ENCODE measurements at regions not wholly inside any gene's neighbourhood (a gene's known extent, or its start where the extent isn't known, plus 50 kb on each side); places are given as distances from the start of the nearest gene placed in this dataset.

DNA sequence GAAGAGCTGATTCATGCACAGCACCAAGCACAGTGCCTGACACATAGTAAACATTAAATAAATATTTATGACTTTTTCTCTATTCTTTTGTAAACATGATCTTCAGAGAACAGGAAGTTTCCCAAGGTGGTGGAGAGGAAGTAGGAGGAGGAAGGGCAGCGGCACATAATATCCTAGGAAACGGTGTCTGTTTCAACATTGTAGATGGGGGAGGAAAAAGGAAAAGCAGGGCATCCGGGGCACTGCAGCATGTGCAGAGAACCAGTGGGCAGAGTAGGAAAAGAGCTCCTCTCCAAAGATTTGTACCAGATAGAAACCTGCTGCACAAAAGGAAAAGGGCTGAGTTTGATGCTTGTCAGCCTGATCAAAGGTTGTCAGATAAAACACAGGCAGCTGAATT lies 421.7 kb upstream of the ZNF462 start:
- Histone ChIP-seq H3K27ac (ENCODE audit: low read length) (no peak overlapping the region), H3K27me3 (ENCODE audit: control insufficient read depth, insufficient read depth, low read length) (no peaks in the 10 kb centered on the region), H3K4me3 (ENCODE audit: low read length) (no peak overlapping the region), H3K36me3 (ENCODE audit: control insufficient read depth, insufficient read depth, low read length) (no peaks in the 10 kb centered on the region), H3K9me3 (replicated peaks; ENCODE audit: control insufficient read depth, low read depth, low read length) (no peaks in the 10 kb centered on the region), H3K4me1 (ENCODE audit: control insufficient read depth, insufficient read depth, low read length) (peaks cover 4% of the 10 kb centered on the region)
- no peak for DNase-seq
- WGBS (ENCODE audit: insufficient coverage) = 80% methylated on average over 2 of the region's 3 CpGs

DNA sequence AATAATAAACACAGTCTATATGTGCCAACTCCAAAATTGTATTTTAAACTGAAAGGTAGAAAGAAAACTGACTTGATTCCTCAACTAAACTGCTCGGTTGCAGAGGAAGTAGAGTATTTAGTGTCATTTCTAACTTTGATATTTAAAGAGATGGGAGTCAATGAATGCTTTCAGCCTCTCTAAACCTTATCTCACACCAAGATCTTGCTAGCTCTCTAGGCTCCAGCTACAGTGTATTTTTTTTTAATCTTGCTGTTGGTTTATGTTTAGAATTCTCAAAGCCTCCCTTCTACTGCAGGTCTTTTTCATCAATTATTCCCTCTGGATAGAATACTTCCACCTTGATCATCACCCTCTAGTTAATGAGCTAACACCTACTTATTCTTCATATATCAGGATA lies 419.4 kb upstream of the ZNF462 start:
- Histone ChIP-seq H3K27ac (ENCODE audit: low read length) (no peak overlapping the region), H3K36me3 (ENCODE audit: control insufficient read depth, insufficient read depth, low read length) (no peaks in the 10 kb centered on the region), H3K9me3 (replicated peaks; ENCODE audit: control insufficient read depth, low read depth, low read length) (no peaks in the 10 kb centered on the region), H3K4me3 (ENCODE audit: low read length) (no peak overlapping the region), H3K4me1 (ENCODE audit: control insufficient read depth, insufficient read depth, low read length) (peaks cover 4% of the 10 kb centered on the region), H3K27me3 (ENCODE audit: control insufficient read depth, insufficient read depth, low read length) (no peaks in the 10 kb centered on the region)
- whole genome bisulfite sequencing (ENCODE audit: insufficient coverage) = no CpG with 5 or more reads among the region's 1 CpG
- no peak for DNase-seq

DNA sequence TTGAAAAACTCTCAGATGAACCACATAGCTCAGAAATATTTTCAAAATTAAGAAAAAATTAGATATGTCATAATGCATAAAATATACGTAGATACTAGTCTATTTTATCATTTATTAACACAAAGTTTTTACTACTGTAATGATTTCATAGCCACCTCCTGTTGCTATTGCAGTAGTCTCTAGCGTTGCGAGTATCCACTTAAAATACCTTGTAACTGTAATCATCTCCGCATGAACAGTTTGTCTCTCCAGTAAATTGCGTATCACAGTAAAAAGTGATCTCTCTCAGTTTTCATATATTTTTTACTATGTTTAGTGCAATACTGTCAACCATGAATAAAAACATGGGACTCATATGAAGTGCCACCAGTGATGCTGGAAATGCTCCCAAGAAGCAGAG lies 417.9 kb upstream of the ZNF462 start:
- H3K27me3 ChIP-seq (ENCODE audit: control insufficient read depth, insufficient read depth, low read length) = no peaks in the 10 kb centered on the region
- no peaks in the 10 kb centered on the region for H3K4me1 ChIP-seq (ENCODE audit: control insufficient read depth, insufficient read depth, low read length)
- H3K36me3 ChIP-seq (ENCODE audit: control insufficient read depth, insufficient read depth, low read length) = no peaks in the 10 kb centered on the region
- no peak overlapping the region for H3K27ac ChIP-seq (ENCODE audit: low read length)
- H3K4me3 ChIP-seq (ENCODE audit: low read length) = no peak overlapping the region
- no peak for DNase-seq
- WGBS (ENCODE audit: insufficient coverage) = no CpG with 5 or more reads among the region's 5 CpGs
- H3K9me3 ChIP-seq (replicated peaks; ENCODE audit: control insufficient read depth, low read depth, low read length) = no peaks in the 10 kb centered on the region

DNA sequence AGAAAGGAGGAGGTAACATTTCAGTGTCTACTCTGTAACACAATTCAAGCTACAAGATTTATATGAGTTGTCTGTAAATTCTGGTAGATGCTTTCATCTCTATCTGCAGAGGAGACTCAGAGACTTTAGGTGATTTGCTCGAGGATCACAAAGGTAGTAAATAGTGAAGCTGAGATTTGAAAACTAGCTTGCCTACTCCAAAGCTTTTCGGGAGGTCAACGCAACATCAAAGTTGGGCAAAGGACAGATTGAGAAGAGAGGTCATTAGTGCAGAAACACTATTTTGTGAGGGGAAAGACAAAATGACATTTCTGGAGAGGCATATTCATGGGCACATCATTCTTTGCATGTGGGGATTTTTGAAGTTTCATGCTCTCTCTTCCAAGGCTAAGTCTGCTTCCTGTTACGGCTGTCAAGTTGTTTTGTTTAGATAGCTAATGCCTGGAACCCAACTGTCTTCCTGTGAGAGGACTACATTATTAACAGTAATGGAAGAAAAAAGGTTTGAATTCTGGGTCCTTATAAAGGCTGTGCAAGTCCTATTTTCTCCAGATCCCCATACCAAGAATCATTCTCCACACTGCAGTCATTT lies 413.5 kb upstream of the ZNF462 start:
- H3K27me3 ChIP-seq (ENCODE audit: control insufficient read depth, insufficient read depth, low read length) = no peaks in the 10 kb centered on the region
- WGBS (ENCODE audit: insufficient coverage) = 54% methylated on average over 3 of the region's 4 CpGs
- DNase-seq = no peak

DNA sequence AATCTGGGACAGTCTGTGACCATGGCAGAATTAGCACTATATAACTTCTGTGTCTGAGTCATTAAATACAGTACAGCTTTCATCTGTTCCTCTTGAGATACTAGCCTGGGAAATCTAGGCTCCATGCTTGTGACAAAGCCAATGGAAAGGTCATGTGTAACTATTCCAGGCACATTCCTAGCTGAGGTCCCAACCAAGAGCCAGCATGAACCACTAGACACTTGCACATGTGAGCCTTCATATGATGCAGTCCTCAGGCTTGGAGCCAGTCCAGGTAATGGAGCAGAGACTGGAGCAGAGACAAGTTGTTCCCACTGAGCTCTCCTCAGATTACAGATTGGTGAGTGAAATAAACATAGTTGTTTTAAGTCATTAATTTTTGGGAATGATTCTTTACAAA lies 412.4 kb upstream of the ZNF462 start:
- H3K27ac ChIP-seq (ENCODE audit: low read length) = peak overlapping the region; percentile 13
- peak; percentile 64 for DNase-seq
- no peak overlapping the region for H3K4me3 ChIP-seq (ENCODE audit: low read length)

More for the DNA sequence above, 413.5 kb upstream of the ZNF462 start:
- Histone ChIP-seq H3K27ac (ENCODE audit: low read length) (no peak overlapping the region), H3K4me1 (ENCODE audit: control insufficient read depth, insufficient read depth, low read length) (peaks cover 2% of the 10 kb centered on the region), H3K4me3 (ENCODE audit: low read length) (no peak overlapping the region), H3K9me3 (replicated peaks; ENCODE audit: control insufficient read depth, low read depth, low read length) (no peaks in the 10 kb centered on the region), H3K36me3 (ENCODE audit: control insufficient read depth, insufficient read depth, low read length) (no peaks in the 10 kb centered on the region)

DNA sequence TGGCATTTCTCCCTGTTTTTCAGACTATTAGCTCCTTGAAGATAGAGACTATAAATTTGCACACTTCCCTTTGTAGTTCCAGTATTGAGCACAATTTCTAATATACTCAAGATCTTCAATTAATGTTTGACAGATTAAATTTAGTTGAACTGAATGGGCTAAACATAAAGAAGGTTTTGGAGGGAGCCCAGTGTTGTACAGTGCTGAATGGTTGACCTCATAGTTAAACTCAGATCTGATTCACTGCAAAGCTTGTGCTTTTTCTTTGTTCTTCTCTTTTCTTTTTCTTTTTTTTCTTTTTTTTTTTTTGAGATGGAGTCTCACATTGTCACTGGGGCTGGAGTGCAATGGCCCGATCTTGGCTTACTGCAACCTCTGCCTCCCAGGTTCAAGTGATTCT lies 411.7 kb upstream of the ZNF462 start:
- Histone ChIP-seq H3K27me3 (ENCODE audit: control insufficient read depth, insufficient read depth, low read length) (no peaks in the 10 kb centered on the region), H3K9me3 (replicated peaks; ENCODE audit: control insufficient read depth, low read depth, low read length) (no peaks in the 10 kb centered on the region), H3K4me3 (ENCODE audit: low read length) (no peak overlapping the region), H3K4me1 (ENCODE audit: control insufficient read depth, insufficient read depth, low read length) (peaks cover 2% of the 10 kb centered on the region), H3K36me3 (ENCODE audit: control insufficient read depth, insufficient read depth, low read length) (no peaks in the 10 kb centered on the region), H3K27ac (ENCODE audit: low read length) (peak overlapping the region; percentile 1)
- no peak for DNase-seq
- no CpG with 5 or more reads among the region's 1 CpG for WGBS (ENCODE audit: insufficient coverage)

More for the DNA sequence above, 412.4 kb upstream of the ZNF462 start:
- H3K36me3 ChIP-seq (ENCODE audit: control insufficient read depth, insufficient read depth, low read length) = no peaks in the 10 kb centered on the region
- no peaks in the 10 kb centered on the region for H3K9me3 ChIP-seq (replicated peaks; ENCODE audit: control insufficient read depth, low read depth, low read length)
- peaks cover 2% of the 10 kb centered on the region for H3K4me1 ChIP-seq (ENCODE audit: control insufficient read depth, insufficient read depth, low read length)
- no peaks in the 10 kb centered on the region for H3K27me3 ChIP-seq (ENCODE audit: control insufficient read depth, insufficient read depth, low read length)

DNA sequence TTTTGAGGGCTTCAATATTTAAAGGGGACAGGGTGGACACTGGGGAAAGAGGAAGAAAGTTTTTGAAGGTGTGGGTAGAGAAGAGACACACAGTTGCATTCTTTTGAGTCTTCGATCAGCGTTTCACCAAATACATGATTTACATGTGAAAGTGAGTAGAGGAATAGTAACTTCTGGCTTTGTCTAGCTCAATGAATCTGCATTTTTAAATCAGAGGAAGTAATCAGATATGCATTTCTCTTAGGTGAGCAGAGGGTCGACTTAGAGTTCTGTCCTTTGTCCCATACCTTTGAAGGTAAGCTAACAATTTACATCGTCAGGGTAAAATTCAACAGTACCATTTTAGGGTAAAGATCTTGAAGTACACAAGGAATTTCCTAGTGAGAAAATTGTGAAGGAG lies 406.4 kb upstream of the ZNF462 start:
- no CpG with 5 or more reads among the region's 4 CpGs for WGBS (ENCODE audit: insufficient coverage)
- Histone ChIP-seq H3K27me3 (ENCODE audit: control insufficient read depth, insufficient read depth, low read length) (no peaks in the 10 kb centered on the region), H3K4me3 (ENCODE audit: low read length) (no peak overlapping the region), H3K4me1 (ENCODE audit: control insufficient read depth, insufficient read depth, low read length) (no peaks in the 10 kb centered on the region), H3K9me3 (replicated peaks; ENCODE audit: control insufficient read depth, low read depth, low read length) (peaks cover 3% of the 10 kb centered on the region), H3K36me3 (ENCODE audit: control insufficient read depth, insufficient read depth, low read length) (no peaks in the 10 kb centered on the region), H3K27ac (ENCODE audit: low read length) (no peak overlapping the region)
- no peak for DNase-seq

DNA sequence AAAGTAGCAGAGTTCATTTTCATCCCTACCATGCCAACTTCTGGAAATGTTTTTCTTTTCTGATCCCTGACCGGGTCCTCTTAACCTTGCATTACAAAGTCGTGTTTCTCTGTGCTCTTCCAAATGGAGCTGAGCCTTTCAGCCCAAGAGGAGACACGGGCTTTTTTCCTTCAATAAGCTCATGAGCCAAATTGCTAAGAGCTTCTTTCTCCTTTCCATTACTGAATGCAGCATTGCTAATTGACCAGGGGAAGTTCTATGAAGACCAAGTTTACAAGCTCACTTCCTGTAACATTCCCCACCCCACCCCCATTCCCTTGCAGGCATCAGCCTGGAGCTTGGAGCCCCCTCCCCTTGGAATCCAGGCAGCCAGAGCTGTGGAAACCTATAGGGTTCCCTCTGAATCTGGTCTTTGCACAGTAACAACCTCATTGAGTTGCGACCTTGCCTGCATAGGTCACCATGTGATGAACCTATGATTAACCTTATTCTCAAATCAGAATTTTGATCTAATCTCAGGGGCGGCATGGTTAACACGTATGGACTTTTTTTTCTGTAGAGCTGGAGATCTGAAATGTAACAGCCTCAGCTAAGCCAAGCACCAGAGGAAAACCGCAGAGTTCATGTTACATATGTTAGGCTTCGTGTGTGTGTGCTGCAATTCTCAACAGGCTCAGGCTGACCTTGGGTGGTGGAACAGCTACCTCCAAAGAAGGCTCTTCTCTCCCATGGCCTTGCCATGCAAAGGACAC lies 395.7 kb upstream of the ZNF462 start:
- H3K4me1 ChIP-seq (ENCODE audit: control insufficient read depth, insufficient read depth, low read length) = peaks cover 9% of the 10 kb centered on the region
- peak; percentile 26 for DNase-seq
- H3K36me3 ChIP-seq (ENCODE audit: control insufficient read depth, insufficient read depth, low read length) = no peaks in the 10 kb centered on the region
- H3K4me3 ChIP-seq (ENCODE audit: low read length) = no peak overlapping the region
- 23% methylated on average over 2 of the region's 8 CpGs for WGBS (ENCODE audit: insufficient coverage)
- no peaks in the 10 kb centered on the region for H3K9me3 ChIP-seq (replicated peaks; ENCODE audit: control insufficient read depth, low read depth, low read length)
- no peaks in the 10 kb centered on the region for H3K27me3 ChIP-seq (ENCODE audit: control insufficient read depth, insufficient read depth, low read length)
- H3K27ac ChIP-seq (ENCODE audit: low read length) = no peak overlapping the region

DNA sequence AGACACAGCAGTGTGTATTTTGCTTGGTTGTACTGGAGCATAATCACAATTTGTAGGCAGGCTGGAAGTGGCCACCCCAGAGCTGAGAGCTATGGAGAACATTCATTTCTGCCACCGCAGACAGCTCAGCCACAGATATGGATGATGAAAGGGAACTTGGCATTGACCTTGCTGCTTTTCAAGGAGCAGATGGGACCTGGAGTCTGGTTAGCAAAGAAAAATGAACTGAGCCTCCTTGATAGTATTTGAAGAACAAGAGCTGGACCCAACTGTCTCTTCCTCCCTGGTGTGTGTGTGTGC lies 395.2 kb upstream of the ZNF462 start:
- no peak for DNase-seq
- Histone ChIP-seq H3K27me3 (ENCODE audit: control insufficient read depth, insufficient read depth, low read length) (no peaks in the 10 kb centered on the region), H3K9me3 (replicated peaks; ENCODE audit: control insufficient read depth, low read depth, low read length) (no peaks in the 10 kb centered on the region), H3K4me1 (ENCODE audit: control insufficient read depth, insufficient read depth, low read length) (peaks cover 9% of the 10 kb centered on the region), H3K36me3 (ENCODE audit: control insufficient read depth, insufficient read depth, low read length) (no peaks in the 10 kb centered on the region), H3K4me3 (ENCODE audit: low read length) (no peak overlapping the region), H3K27ac (ENCODE audit: low read length) (no peak overlapping the region)
- WGBS (ENCODE audit: insufficient coverage) = no CpG with 5 or more reads among the region's 1 CpG

DNA sequence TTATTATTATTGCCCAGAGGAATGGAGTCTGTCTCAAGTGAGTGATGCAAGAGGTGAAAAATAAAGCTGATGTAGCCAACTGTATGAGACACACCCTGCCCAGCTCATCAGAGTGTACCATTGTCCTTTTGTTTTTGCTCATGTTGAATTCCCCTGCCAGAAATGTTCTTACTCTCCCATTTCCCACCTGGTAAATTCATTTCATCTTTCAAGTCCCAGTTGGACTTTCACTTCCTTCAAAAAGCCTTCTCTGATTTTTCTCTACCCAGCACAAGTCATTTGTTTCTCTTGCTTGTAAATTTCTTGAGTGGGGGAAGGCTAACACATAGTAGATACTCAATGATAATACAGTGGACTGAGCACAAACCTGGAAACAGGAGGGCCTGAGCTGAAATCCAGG lies 394.5 kb upstream of the ZNF462 start:
- no peaks in the 10 kb centered on the region for H3K9me3 ChIP-seq (replicated peaks; ENCODE audit: control insufficient read depth, low read depth, low read length)
- H3K36me3 ChIP-seq (ENCODE audit: control insufficient read depth, insufficient read depth, low read length) = no peaks in the 10 kb centered on the region
- no peak for DNase-seq
- peaks cover 9% of the 10 kb centered on the region for H3K4me1 ChIP-seq (ENCODE audit: control insufficient read depth, insufficient read depth, low read length)
- H3K27ac ChIP-seq (ENCODE audit: low read length) = no peak overlapping the region
- no peak overlapping the region for H3K4me3 ChIP-seq (ENCODE audit: low read length)
- no peaks in the 10 kb centered on the region for H3K27me3 ChIP-seq (ENCODE audit: control insufficient read depth, insufficient read depth, low read length)

DNA sequence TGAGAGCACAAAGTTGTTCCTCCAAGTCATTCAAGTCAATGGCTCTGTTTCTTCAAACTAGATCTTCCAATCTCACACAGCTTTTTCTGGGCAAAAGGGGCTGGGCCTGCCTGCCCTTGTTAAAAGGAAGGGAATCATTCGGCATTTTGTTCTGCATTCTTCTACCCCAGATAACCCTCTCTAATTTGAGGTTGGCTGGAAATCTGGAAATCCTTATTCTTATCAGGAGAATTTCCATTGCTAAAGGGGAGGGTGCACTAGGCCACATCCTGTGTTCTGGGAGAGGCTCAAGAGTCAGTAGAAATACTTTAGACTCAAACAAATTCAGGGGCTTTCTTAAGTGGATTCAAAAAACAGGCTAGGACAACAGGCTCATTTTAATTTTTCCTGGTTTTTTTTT lies 384.7 kb upstream of the ZNF462 start:
- Histone ChIP-seq H3K27ac (ENCODE audit: low read length) (no peak overlapping the region), H3K36me3 (ENCODE audit: control insufficient read depth, insufficient read depth, low read length) (no peaks in the 10 kb centered on the region), H3K4me3 (ENCODE audit: low read length) (no peak overlapping the region), H3K27me3 (ENCODE audit: control insufficient read depth, insufficient read depth, low read length) (no peaks in the 10 kb centered on the region), H3K4me1 (ENCODE audit: control insufficient read depth, insufficient read depth, low read length) (peaks cover 17% of the 10 kb centered on the region), H3K9me3 (replicated peaks; ENCODE audit: control insufficient read depth, low read depth, low read length) (no peaks in the 10 kb centered on the region)
- WGBS (ENCODE audit: insufficient coverage) = no CpG with 5 or more reads among the region's 1 CpG
- DNase-seq = peak; percentile 26

All from muscle of leg (tissue), 3 donors.